Hepatocyte (in vitro differentiated cells): ENCODE measurements at regions not wholly inside any gene's neighbourhood (a gene's known extent, or its start where the extent isn't known, plus 50 kb on each side); places are given as distances from the start of the nearest gene placed in this dataset.

Experiments used
- DNase-seq: peaks from one replicate; pipeline ENCODE4 v3.0.0-alpha.2; 2016; ENCODE audit warnings: low spot score
- H2AFZ ChIP-seq: fragments of 200-600 bp; sonication (generic); 2 replicates; pipeline ENCODE4 v1.6.0; 2016; ENCODE audit warnings: antibody characterized with exemption, mild to moderate bottlenecking
- H3K27ac ChIP-seq: fragments of 200-600 bp; sonication (generic); 2 replicates; pipeline ENCODE4 v1.5.1; 2016; ENCODE audit warnings: mild to moderate bottlenecking
- H3K27me3 ChIP-seq: fragments of 200-600 bp; sonication (generic); 2 replicates; pipeline ENCODE4 v1.6.1; 2016
- H3K36me3 ChIP-seq: fragments of 200-600 bp; sonication (generic); replicated peaks from 2 replicates; pipeline ENCODE4 v1.5.1; 2016; ENCODE audit warnings: low read depth; ENCODE audit not compliant: insufficient read depth
- H3K4me1 ChIP-seq: fragments of 200-600 bp; sonication (generic); 2 replicates; pipeline ENCODE4 v1.5.1; 2016; ENCODE audit warnings: mild to moderate bottlenecking, moderate library complexity; ENCODE audit not compliant: insufficient read depth
- H3K4me2 ChIP-seq: fragments of 200-600 bp; sonication (generic); 2 replicates; pipeline ENCODE4 v1.6.0; 2016
- H3K4me3 ChIP-seq: fragments of 200-600 bp; sonication (generic); 2 replicates; pipeline ENCODE4 v1.5.1; 2016; ENCODE audit warnings: mild to moderate bottlenecking
- H3K79me2 ChIP-seq: fragments of 200-600 bp; sonication (generic); 2 replicates; pipeline ENCODE4 v1.6.0; 2017; ENCODE audit warnings: mild to moderate bottlenecking
- H3K9me2 ChIP-seq: fragments of 200-600 bp; sonication (generic); replicated peaks from 2 replicates; pipeline ENCODE4 v1.6.0; 2017; ENCODE audit warnings: mild to moderate bottlenecking; ENCODE audit not compliant: insufficient read depth
- H3K9me3 ChIP-seq: fragments of 200-600 bp; sonication (generic); 2 replicates; pipeline ENCODE4 v1.5.1; 2016; ENCODE audit warnings: low read depth, mild to moderate bottlenecking
- H4K20me1 ChIP-seq: fragments of 200-600 bp; sonication (generic); 2 replicates; pipeline ENCODE4 v1.6.0; 2016; ENCODE audit warnings: mild to moderate bottlenecking; ENCODE audit not compliant: insufficient read depth, poor library complexity, severe bottlenecking
- EZH2 ChIP-seq: fragments of 200-600 bp; sonication (generic); IDR thresholded peaks from 2 replicates; pipeline ENCODE4 v1.6.1; 2016; ENCODE audit warnings: antibody characterized with exemption, mild to moderate bottlenecking, borderline replicate concordance
- EZH2phosphoT487 ChIP-seq: fragments of 200-600 bp; sonication (generic); IDR thresholded peaks from one replicate; pipeline ENCODE4 v1.6.1; 2018; ENCODE audit warnings: antibody characterized with exemption, mild to moderate bottlenecking, low read depth, moderate library complexity; ENCODE audit not compliant: unreplicated experiment, severe bottlenecking
- WGBS: methylation state at CpG from one replicate; pipeline ENCODE4 v1.1.6; 2016; ENCODE audit warnings: low lambda C conversion rate; ENCODE audit errors: missing lambda C conversion rate; 5-methylcytosine and 5-hydroxymethylcytosine counted together
- TF ChIP-seq, protein P1 (sequence below): fragments of 200-600 bp; sonication (generic); IDR thresholded peaks from 2 replicates; pipeline ENCODE4 v1.5.1; 2016; ENCODE audit warnings: antibody characterized with exemption, mild to moderate bottlenecking; ENCODE audit not compliant: poor library complexity

DNA sequence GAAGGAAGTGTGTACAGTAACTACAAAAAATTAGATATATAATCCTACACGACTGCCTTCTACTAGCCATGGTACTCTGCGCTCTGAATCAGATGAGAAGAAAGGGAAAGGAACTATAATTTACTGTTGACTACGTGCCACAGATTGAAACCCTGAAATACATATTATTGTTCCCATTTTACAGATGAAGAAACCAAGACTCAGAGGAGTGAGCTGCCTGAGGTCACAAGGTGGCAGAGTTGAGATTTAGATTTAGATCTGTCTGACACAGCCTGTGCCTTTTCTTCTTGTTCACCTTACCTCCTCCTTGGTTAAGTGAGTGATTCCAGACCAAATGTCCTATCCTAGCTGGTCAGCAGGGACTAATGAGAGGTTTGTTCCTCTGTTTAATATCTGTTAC, 61.6 kb upstream of the OR4E1 start:
- Histone ChIP-seq H3K27me3 (no peaks in the 10 kb centered on the region), H3K36me3 (no peaks in the 10 kb centered on the region), H4K20me1 (no peaks in the 10 kb centered on the region), H3K79me2 (no peaks in the 10 kb centered on the region), H3K4me3 (no peak overlapping the region), H3K4me1 (no peaks in the 10 kb centered on the region), H3K27ac (no peak overlapping the region), H3K4me2 (no peak overlapping the region), H3K9me3 (no peaks in the 10 kb centered on the region), H3K9me2 (no peaks in the 10 kb centered on the region), H2AFZ (no peak overlapping the region)
- TF ChIP-seq EZH2phosphoT487 (no peak), EZH2 (no peak)
- TF ChIP-seq, protein P1, sequence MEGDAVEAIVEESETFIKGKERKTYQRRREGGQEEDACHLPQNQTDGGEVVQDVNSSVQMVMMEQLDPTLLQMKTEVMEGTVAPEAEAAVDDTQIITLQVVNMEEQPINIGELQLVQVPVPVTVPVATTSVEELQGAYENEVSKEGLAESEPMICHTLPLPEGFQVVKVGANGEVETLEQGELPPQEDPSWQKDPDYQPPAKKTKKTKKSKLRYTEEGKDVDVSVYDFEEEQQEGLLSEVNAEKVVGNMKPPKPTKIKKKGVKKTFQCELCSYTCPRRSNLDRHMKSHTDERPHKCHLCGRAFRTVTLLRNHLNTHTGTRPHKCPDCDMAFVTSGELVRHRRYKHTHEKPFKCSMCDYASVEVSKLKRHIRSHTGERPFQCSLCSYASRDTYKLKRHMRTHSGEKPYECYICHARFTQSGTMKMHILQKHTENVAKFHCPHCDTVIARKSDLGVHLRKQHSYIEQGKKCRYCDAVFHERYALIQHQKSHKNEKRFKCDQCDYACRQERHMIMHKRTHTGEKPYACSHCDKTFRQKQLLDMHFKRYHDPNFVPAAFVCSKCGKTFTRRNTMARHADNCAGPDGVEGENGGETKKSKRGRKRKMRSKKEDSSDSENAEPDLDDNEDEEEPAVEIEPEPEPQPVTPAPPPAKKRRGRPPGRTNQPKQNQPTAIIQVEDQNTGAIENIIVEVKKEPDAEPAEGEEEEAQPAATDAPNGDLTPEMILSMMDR = no peak
- no peak for DNase-seq
- WGBS = 85% methylated on average over 3 of the region's 3 CpGs

- peak; percentile 80 for DNase-seq
- Histone ChIP-seq H4K20me1 (no peaks in the 10 kb centered on the region), H2AFZ (no peak overlapping the region), H3K4me1 (no peaks in the 10 kb centered on the region), H3K4me3 (no peak overlapping the region), H3K4me2 (no peak overlapping the region), H3K36me3 (no peaks in the 10 kb centered on the region), H3K79me2 (no peaks in the 10 kb centered on the region), H3K27ac (no peak overlapping the region), H3K9me3 (no peaks in the 10 kb centered on the region), H3K27me3 (no peaks in the 10 kb centered on the region), H3K9me2 (no peaks in the 10 kb centered on the region)
- 22% methylated on average over 7 of the region's 7 CpGs for WGBS
- TF ChIP-seq, protein P1 = peak; percentile 69
- TF ChIP-seq EZH2 = no peak
These were observed 60.9 kb upstream of the OR4E1 start for GRCh38 chr14:21734457-21735074.

- H3K4me3 ChIP-seq = no peak overlapping the region
- H3K27ac ChIP-seq = no peak overlapping the region
- no peak overlapping the region for H3K4me2 ChIP-seq
- DNase-seq = no peak
- 71% methylated on average over 5 of the region's 5 CpGs for WGBS
- H4K20me1 ChIP-seq = no peaks in the 10 kb centered on the region
- no peak for TF ChIP-seq EZH2
- TF ChIP-seq, protein P1 = no peak
- no peak for TF ChIP-seq EZH2phosphoT487
- H3K36me3 ChIP-seq = no peaks in the 10 kb centered on the region
- H3K27me3 ChIP-seq = no peaks in the 10 kb centered on the region
- H3K9me2 ChIP-seq = no peaks in the 10 kb centered on the region
- H3K79me2 ChIP-seq = no peaks in the 10 kb centered on the region
- H3K4me1 ChIP-seq = no peaks in the 10 kb centered on the region
- H2AFZ ChIP-seq = no peak overlapping the region
- no peaks in the 10 kb centered on the region for H3K9me3 ChIP-seq
These were observed 56.1 kb upstream of the OR4E1 start for GRCh38 chr14:21729703-21730233.

DNA sequence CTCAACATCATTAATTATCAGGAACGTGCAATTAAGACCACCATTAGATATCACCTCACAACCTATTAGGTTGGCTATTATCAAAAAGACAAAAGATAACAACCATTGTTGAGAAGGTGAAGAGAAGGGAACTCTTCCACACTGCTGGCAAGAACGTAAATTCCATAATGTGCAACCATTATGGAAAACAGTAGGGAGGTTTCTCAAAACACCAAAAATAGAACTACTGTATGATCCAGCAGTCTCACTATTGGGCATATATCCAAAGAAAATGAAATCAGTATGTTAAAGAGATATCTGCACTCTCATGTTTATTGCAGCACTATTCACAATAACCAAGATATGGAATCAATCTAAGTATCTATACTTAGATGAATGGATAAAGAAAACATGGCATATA, 51.6 kb upstream of the OR4E1 start:
- no peaks in the 10 kb centered on the region for H3K4me1 ChIP-seq
- no peak overlapping the region for H3K27ac ChIP-seq
- H3K9me3 ChIP-seq = no peaks in the 10 kb centered on the region
- H3K4me2 ChIP-seq = no peak overlapping the region
- TF ChIP-seq EZH2 = no peak
- TF ChIP-seq, protein P1 = no peak
- no peaks in the 10 kb centered on the region for H4K20me1 ChIP-seq
- no peaks in the 10 kb centered on the region for H3K27me3 ChIP-seq
- no peaks in the 10 kb centered on the region for H3K79me2 ChIP-seq
- no peaks in the 10 kb centered on the region for H3K36me3 ChIP-seq
- no peaks in the 10 kb centered on the region for H3K9me2 ChIP-seq
- no peak overlapping the region for H2AFZ ChIP-seq
- WGBS = 84% methylated on average over 2 of the region's 2 CpGs
- DNase-seq = no peak
- H3K4me3 ChIP-seq = no peak overlapping the region
